ENCODE measurements at regions not wholly inside any gene's neighbourhood (a gene's known extent, or its start where the extent isn't known, plus 50 kb on each side); places are given as distances from the start of the nearest gene placed in this dataset.

- Histone ChIP-seq H3K9me2 (ENCODE audit: insufficient read depth, low read length) (no peaks in the 10 kb centered on the region; the same call in 1 of the 2 replicates), H3K4me1 (ENCODE audit: insufficient read depth, low read length, poor library complexity, severe bottlenecking) (peaks cover 16% of the 10 kb centered on the region), H3K36me3 (ENCODE audit: insufficient read depth, low read length) (no peaks in the 10 kb centered on the region), H4K20me1 (ENCODE audit: insufficient read depth, low read length) (no peaks in the 10 kb centered on the region), H3K27ac (ENCODE audit: low read depth, low read length, poor library complexity, severe bottlenecking) (no peak overlapping the region), H3K4me2 (ENCODE audit: low read length) (no peak overlapping the region), H2AFZ (ENCODE audit: low read length) (no peak overlapping the region), H3K9me3 (ENCODE audit: low read length) (peaks cover 7% of the 10 kb centered on the region; the same call in 1 of the 2 replicates), H3K4me3 (ENCODE audit: low read depth, low read length, poor library complexity, severe bottlenecking) (no peak overlapping the region), H3K79me2 (ENCODE audit: insufficient read depth, low read depth, low read length) (no peaks in the 10 kb centered on the region)
- no TSS peak for BruUV-seq (replicated peaks)
- POLR2A ChIA-PET = interaction anchor here (1.0 kb wide), 1 partner anchor 11 kb away, joined by 3 read pairs; no protein-coding TSS in a partner anchor
- DNase-seq (ENCODE audit: low spot score) = no peak
- TF ChIP-seq CTCF (conservative IDR thresholded peaks at IDR 0.05; ENCODE audit: low read length) = no peak
- TF ChIP-seq EZH2phosphoT487 (IDR thresholded peaks at IDR 0.05; ENCODE audit: borderline replicate concordance, low read depth, low read length) = no peak
- CTCF ChIA-PET (ENCODE audit: unreplicated experiment) = interaction anchor here (1.0 to 1.8 kb wide), 2 partner anchors 16 to 183 kb away, joined by 3 to 9 read pairs; no protein-coding TSS in a partner anchor
- intact Hi-C loops (cut with micrococcal nuclease; ENCODE audit: unreplicated experiment) = loop anchor here (1.0 to 5.0 kb wide), 3 partner anchors 108 to 183 kb away; no protein-coding TSS in a partner anchor
Measured at GRCh38 chr3:98990657-98991056, 89.2 kb upstream of the DCBLD2 start.

GRCh38 chr3:98986073-98986472, 84.6 kb upstream of the DCBLD2 start:
- H3K27ac ChIP-seq (ENCODE audit: low read depth, low read length, poor library complexity, severe bottlenecking) = no peak overlapping the region
- no peaks in the 10 kb centered on the region for H3K79me2 ChIP-seq (ENCODE audit: insufficient read depth, low read depth, low read length)
- peak overlapping the region; percentile 64; the same call in 1 of the 2 replicates for H2AFZ ChIP-seq (ENCODE audit: low read length)
- H3K9me3 ChIP-seq (ENCODE audit: low read length) = no peaks in the 10 kb centered on the region
- no TSS peak for BruUV-seq (replicated peaks)
- H3K4me1 ChIP-seq (ENCODE audit: insufficient read depth, low read length, poor library complexity, severe bottlenecking) = peaks cover 10% of the 10 kb centered on the region
- H3K4me3 ChIP-seq (ENCODE audit: low read depth, low read length, poor library complexity, severe bottlenecking) = no peak overlapping the region
- no peak for TF ChIP-seq CTCF (conservative IDR thresholded peaks at IDR 0.05; ENCODE audit: low read length)
- no peak for TF ChIP-seq EZH2phosphoT487 (IDR thresholded peaks at IDR 0.05; ENCODE audit: borderline replicate concordance, low read depth, low read length)
- H3K9me2 ChIP-seq (ENCODE audit: insufficient read depth, low read length) = no peaks in the 10 kb centered on the region
- POLR2A ChIA-PET = interaction anchor here (1.1 kb wide), 1 partner anchor 25 kb away, joined by 5 read pairs; no protein-coding TSS in a partner anchor
- H4K20me1 ChIP-seq (ENCODE audit: insufficient read depth, low read length) = no peaks in the 10 kb centered on the region
- peak; percentile 12 for DNase-seq (ENCODE audit: low spot score)
- CTCF ChIA-PET (ENCODE audit: unreplicated experiment) = interaction anchor here (1.1 kb wide), 1 partner anchor 133 kb away, joined by 3 read pairs; no protein-coding TSS in a partner anchor
- H3K36me3 ChIP-seq (ENCODE audit: insufficient read depth, low read length) = no peaks in the 10 kb centered on the region
- intact Hi-C loops (cut with micrococcal nuclease; ENCODE audit: unreplicated experiment) = no loop called here
- H3K4me2 ChIP-seq (ENCODE audit: low read length) = 0 out of 2 replicates have a peak overlapping the region, but pooled peaks have one; percentile 7

- H2AFZ ChIP-seq (ENCODE audit: low read length) = peak overlapping the region; percentile 64
- H3K4me2 ChIP-seq (ENCODE audit: low read length) = no peak overlapping the region
- no TSS peak for BruUV-seq (replicated peaks)
- no peak for TF ChIP-seq EZH2phosphoT487 (IDR thresholded peaks at IDR 0.05; ENCODE audit: borderline replicate concordance, low read depth, low read length)
- no peak for TF ChIP-seq CTCF (conservative IDR thresholded peaks at IDR 0.05; ENCODE audit: low read length)
- no peaks in the 10 kb centered on the region for H3K9me2 ChIP-seq (ENCODE audit: insufficient read depth, low read length)
- ChIA-PET POLR2A (no interaction called here), CTCF (ENCODE audit: unreplicated experiment) (no interaction called here)
- no peaks in the 10 kb centered on the region for H3K9me3 ChIP-seq (ENCODE audit: low read length)
- H3K27ac ChIP-seq (ENCODE audit: low read depth, low read length, poor library complexity, severe bottlenecking) = no peak overlapping the region
- no peaks in the 10 kb centered on the region for H4K20me1 ChIP-seq (ENCODE audit: insufficient read depth, low read length)
- no peak overlapping the region for H3K4me3 ChIP-seq (ENCODE audit: low read depth, low read length, poor library complexity, severe bottlenecking)
- no peak for DNase-seq (ENCODE audit: low spot score)
- intact Hi-C loops (cut with micrococcal nuclease; ENCODE audit: unreplicated experiment) = no loop called here
- no peaks in the 10 kb centered on the region for H3K36me3 ChIP-seq (ENCODE audit: insufficient read depth, low read length)
- no peaks in the 10 kb centered on the region for H3K79me2 ChIP-seq (ENCODE audit: insufficient read depth, low read depth, low read length)
- peaks cover 10% of the 10 kb centered on the region for H3K4me1 ChIP-seq (ENCODE audit: insufficient read depth, low read length, poor library complexity, severe bottlenecking)
Measured at GRCh38 chr3:98985431-98985830, 83.9 kb upstream of the DCBLD2 start.
